ENCODE measurements at regions not wholly inside any gene's neighbourhood (a gene's known extent, or its start where the extent isn't known, plus 50 kb on each side); places are given as distances from the start of the nearest gene placed in this dataset.

DNA sequence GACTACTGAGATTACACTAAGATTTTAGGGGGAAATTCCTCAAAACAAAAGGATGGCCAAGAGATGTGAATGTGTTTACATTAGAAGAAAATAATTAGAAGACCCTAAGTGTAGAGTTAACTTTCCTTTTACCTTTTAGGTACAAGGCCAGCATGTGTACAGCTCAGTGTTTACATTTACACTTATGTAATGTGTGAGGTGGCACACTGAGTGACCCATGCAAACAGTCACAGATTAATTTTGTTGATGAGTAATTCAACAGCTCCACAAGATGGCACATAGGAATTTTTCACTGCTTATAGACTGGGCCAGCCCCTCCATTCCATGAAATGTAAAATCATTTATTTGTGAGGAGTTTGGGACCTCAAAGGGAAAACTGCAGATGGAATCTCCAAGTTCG, 90.1 kb upstream of the SLC12A2 start:
- Mint-ChIP-seq H3K27ac (no peak overlapping the region), H3K36me3 (peaks cover 11 to 46% of the 10 kb centered on the region in 2 donors), H3K4me1 (peaks cover 0 to 3% (median 0%) of the 10 kb centered on the region in 4 donors), H3K4me3 (no peak overlapping the region), H3K9me3 (peaks cover 0 to 8% (median 4%) of the 10 kb centered on the region in 8 donors), H3K27me3 (no peaks in the 10 kb centered on the region)
- DNase-seq = no peak
- no peaks in the 10 kb centered on the region for H3K4me1 ChIP-seq (ENCODE audit: insufficient read depth, low read length)
- H3K27me3 ChIP-seq (ENCODE audit: insufficient read depth, low read length) = no peaks in the 10 kb centered on the region
- no peaks in the 10 kb centered on the region for H3K9me3 ChIP-seq (ENCODE audit: control insufficient read depth in 1 of 2, low read length in 2 of 2)
- H3K4me3 ChIP-seq (ENCODE audit: low read length in 2 of 2) = no peak overlapping the region
- no peaks in the 10 kb centered on the region for H3K36me3 ChIP-seq (ENCODE audit: insufficient read depth, low read length)
- ChIA-PET POLR2A (ENCODE audit: partially characterized antibody) (no interaction called here), CTCF (ENCODE audit: partially characterized antibody) (no interaction called here)
- intact Hi-C loops (cut with micrococcal nuclease) = no loop called here
- no peak overlapping the region for H3K27ac ChIP-seq (ENCODE audit: low read depth, low read length)

DNA sequence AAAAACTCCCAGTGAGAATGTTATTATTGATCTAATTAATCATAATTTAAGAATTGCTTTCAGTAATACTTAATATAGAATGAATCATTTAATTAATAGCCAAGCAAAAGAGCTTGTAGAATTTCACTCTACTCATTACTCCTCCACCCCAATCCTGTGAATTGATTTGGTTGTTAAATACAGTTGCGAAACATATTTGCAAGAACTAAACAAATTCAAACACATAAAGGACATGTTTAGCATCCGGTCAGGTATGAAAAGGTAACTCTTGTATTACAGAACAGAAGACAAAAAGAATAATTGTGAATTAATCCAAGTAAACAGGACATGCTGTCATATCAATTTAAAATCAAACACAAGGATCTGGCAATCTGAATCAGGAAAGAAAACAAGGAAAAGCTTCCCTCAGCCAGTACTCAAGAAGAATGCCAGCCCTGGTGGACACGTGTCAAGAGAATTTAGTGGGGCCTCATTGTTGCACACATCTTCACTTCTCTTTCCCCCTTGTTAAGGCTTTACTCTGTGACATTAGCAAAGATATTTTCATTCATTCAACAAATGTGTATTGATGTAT, 89.4 kb upstream of the SLC12A2 start:
- Mint-ChIP-seq H3K4me3 (no peak overlapping the region), H3K27me3 (no peaks in the 10 kb centered on the region), H3K27ac (peak overlapping the region in 1 of 7 donors; percentile 19), H3K9me3 (peaks cover 0 to 8% (median 4%) of the 10 kb centered on the region in 8 donors), H3K36me3 (peaks cover 11 to 48% of the 10 kb centered on the region in 2 donors), H3K4me1 (no peaks in the 10 kb centered on the region)
- POLR2A ChIA-PET (ENCODE audit: partially characterized antibody) = no interaction called here
- Histone ChIP-seq H3K27ac (ENCODE audit: low read depth, low read length) (no peak overlapping the region), H3K4me3 (ENCODE audit: low read length in 2 of 2) (no peak overlapping the region), H3K36me3 (ENCODE audit: insufficient read depth, low read length) (no peaks in the 10 kb centered on the region), H3K9me3 (ENCODE audit: control insufficient read depth in 1 of 2, low read length in 2 of 2) (no peaks in the 10 kb centered on the region), H3K27me3 (ENCODE audit: insufficient read depth, low read length) (no peaks in the 10 kb centered on the region), H3K4me1 (ENCODE audit: insufficient read depth, low read length) (no peaks in the 10 kb centered on the region)
- no peak for DNase-seq
- intact Hi-C loops (cut with micrococcal nuclease) = no loop called here
- CTCF ChIA-PET (ENCODE audit: partially characterized antibody) = no interaction called here

DNA sequence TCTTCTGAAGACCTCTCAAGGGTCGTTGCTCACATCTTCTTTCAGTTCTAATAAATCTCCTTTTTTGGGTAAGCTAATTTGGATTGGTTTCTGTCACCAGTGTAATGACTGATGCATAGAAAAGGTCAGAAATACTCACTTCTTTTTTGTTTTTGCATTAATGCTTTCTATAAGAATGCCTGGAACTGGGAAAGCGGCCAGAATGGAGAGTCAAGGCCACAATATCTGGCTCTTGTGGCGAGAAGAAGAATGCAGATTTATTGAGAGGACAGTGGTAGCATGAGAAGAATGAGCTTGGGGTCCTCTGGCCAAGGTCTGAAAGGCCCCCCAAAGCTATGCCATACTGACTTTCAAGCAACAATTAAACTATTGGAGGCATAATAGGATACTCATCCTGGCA, 88.0 kb upstream of the SLC12A2 start:
- ChIA-PET POLR2A (ENCODE audit: partially characterized antibody) (no interaction called here), CTCF (ENCODE audit: partially characterized antibody) (no interaction called here)
- Mint-ChIP-seq H3K36me3 (peaks cover 11 to 48% of the 10 kb centered on the region in 2 donors), H3K9me3 (peaks cover 0 to 3% (median under 1%) of the 10 kb centered on the region in 8 donors), H3K4me1 (peaks cover 0 to 3% (median 0%) of the 10 kb centered on the region in 4 donors), H3K27ac (no peak overlapping the region), H3K4me3 (no peak overlapping the region), H3K27me3 (no peaks in the 10 kb centered on the region)
- H3K27ac ChIP-seq (ENCODE audit: low read depth, low read length) = no peak overlapping the region
- no peaks in the 10 kb centered on the region for H3K27me3 ChIP-seq (ENCODE audit: insufficient read depth, low read length)
- intact Hi-C loops (cut with micrococcal nuclease) = no loop called here
- no peaks in the 10 kb centered on the region for H3K4me1 ChIP-seq (ENCODE audit: insufficient read depth, low read length)
- DNase-seq = no peak
- H3K9me3 ChIP-seq (ENCODE audit: control insufficient read depth in 1 of 2, low read length in 2 of 2) = no peaks in the 10 kb centered on the region
- H3K4me3 ChIP-seq (ENCODE audit: low read length in 2 of 2) = no peak overlapping the region
- no peaks in the 10 kb centered on the region for H3K36me3 ChIP-seq (ENCODE audit: insufficient read depth, low read length)

DNA sequence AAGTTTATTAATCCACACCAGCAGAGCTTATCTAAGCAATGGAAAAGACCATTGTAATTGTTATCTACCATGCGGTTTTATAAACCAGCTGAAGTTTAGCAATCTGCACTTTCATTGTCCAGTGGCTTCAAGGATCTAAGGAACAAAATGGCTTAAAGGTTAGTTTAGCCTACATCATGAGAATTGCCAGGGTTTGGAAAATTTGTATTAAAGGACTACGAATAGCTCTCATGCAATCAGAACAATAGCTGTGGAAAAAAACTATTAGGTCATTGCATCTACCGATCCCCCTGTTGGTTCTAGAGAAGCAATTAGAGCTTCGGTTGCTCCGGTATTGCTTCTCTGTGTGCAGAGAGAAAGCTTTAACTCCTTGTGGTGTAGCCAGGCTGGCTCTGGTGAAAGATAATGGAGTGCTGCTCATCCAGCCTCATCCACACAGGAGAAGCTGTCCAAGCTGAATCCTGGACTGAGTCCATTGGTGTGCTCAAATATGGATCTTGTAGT, 86.3 kb upstream of the SLC12A2 start:
- CTCF ChIA-PET (ENCODE audit: partially characterized antibody) = no interaction called here

DNA sequence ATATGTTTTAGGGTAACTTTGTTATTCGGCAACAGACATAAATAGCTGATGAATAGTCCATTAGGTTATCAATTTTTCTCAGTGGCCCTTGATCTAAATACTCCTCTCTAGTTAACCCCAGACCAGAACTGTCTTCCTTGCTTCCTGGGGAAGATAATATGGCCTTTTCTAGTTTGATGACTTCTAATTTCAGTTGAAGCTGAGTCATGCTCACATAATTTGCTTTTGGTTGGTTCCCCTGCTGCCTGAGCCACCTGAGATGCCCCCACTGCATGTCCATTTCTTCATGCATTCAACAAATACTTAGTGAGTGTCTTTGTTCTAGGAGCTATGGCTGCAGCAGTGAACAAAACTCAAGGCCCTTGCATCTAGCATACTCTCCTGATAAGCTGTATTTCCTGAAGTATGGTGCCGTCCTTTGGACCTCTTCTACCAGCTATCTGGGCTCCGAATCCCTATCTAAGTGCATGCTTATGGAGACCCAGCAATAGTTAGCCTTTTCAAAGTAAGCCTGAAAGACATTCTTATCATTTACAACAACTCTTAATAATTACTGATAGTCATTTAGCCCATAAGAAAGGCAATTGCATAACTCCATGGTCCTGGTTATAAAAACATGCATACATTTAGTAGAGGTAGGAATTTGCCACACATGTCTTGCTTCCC, 84.5 kb upstream of the SLC12A2 start:
- Histone ChIP-seq H3K9me3 (ENCODE audit: control insufficient read depth in 1 of 2, low read length in 2 of 2) (no peaks in the 10 kb centered on the region), H3K27me3 (ENCODE audit: insufficient read depth, low read length) (no peaks in the 10 kb centered on the region), H3K36me3 (ENCODE audit: insufficient read depth, low read length) (no peaks in the 10 kb centered on the region), H3K27ac (ENCODE audit: low read depth, low read length) (no peak overlapping the region), H3K4me1 (ENCODE audit: insufficient read depth, low read length) (no peaks in the 10 kb centered on the region), H3K4me3 (ENCODE audit: low read length in 2 of 2) (no peak overlapping the region)
- DNase-seq = no peak
- no peaks in the 10 kb centered on the region for H3K27me3 Mint-ChIP-seq
- H3K9me3 Mint-ChIP-seq = no peaks in the 10 kb centered on the region
- no peak overlapping the region for H3K4me3 Mint-ChIP-seq
- CTCF ChIA-PET (ENCODE audit: partially characterized antibody) = interaction anchor here (0.7 kb wide), 1 partner anchor 12 kb away, joined by 3 read pairs; no protein-coding TSS in a partner anchor
- H3K27ac Mint-ChIP-seq = no peak overlapping the region
- POLR2A ChIA-PET (ENCODE audit: partially characterized antibody) = no interaction called here
- H3K4me1 Mint-ChIP-seq = peaks cover 0 to 3% (median 0%) of the 10 kb centered on the region in 4 donors
- peaks cover 5 to 39% of the 10 kb centered on the region in 2 donors for H3K36me3 Mint-ChIP-seq
- intact Hi-C loops (cut with micrococcal nuclease) = no loop called here

More for the DNA sequence above, 86.3 kb upstream of the SLC12A2 start:
- Histone ChIP-seq H3K4me3 (ENCODE audit: low read length in 2 of 2) (no peak overlapping the region), H3K36me3 (ENCODE audit: insufficient read depth, low read length) (no peaks in the 10 kb centered on the region), H3K4me1 (ENCODE audit: insufficient read depth, low read length) (no peaks in the 10 kb centered on the region), H3K27ac (ENCODE audit: low read depth, low read length) (no peak overlapping the region), H3K27me3 (ENCODE audit: insufficient read depth, low read length) (no peaks in the 10 kb centered on the region), H3K9me3 (ENCODE audit: control insufficient read depth in 1 of 2, low read length in 2 of 2) (no peaks in the 10 kb centered on the region)
- no peak for DNase-seq
- POLR2A ChIA-PET (ENCODE audit: partially characterized antibody) = no interaction called here
- H3K27ac Mint-ChIP-seq = no peak overlapping the region
- H3K36me3 Mint-ChIP-seq = peaks cover 8 to 37% of the 10 kb centered on the region in 2 donors
- no peak overlapping the region for H3K4me3 Mint-ChIP-seq
- intact Hi-C loops (cut with micrococcal nuclease) = no loop called here
- no peaks in the 10 kb centered on the region for H3K27me3 Mint-ChIP-seq
- peaks cover 0 to 3% (median 0%) of the 10 kb centered on the region in 8 donors for H3K9me3 Mint-ChIP-seq
- H3K4me1 Mint-ChIP-seq = peaks cover 0 to 3% (median 0%) of the 10 kb centered on the region in 4 donors

DNA sequence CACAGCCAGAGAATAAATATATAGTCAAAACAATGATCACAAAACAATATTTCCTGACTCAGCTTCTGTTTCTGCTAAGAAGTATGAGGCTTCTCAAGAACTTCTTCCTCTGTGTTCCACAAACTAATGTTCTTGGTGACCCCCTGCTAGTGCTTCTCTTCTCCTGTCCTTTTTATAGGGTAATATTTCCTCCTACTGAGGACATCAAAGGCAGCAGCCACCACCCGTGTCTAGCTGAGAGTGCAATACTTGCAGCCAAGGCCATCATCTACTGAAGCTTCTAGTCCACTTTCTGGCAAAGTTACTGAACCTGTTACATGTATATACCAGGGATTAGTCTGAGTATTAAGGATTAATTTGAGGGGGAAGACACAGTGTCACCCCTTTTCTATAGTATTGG, 83.7 kb upstream of the SLC12A2 start:
- Histone ChIP-seq H3K4me3 (ENCODE audit: low read length in 2 of 2) (no peak overlapping the region), H3K9me3 (ENCODE audit: control insufficient read depth in 1 of 2, low read length in 2 of 2) (no peaks in the 10 kb centered on the region), H3K27me3 (ENCODE audit: insufficient read depth, low read length) (no peaks in the 10 kb centered on the region), H3K36me3 (ENCODE audit: insufficient read depth, low read length) (no peaks in the 10 kb centered on the region), H3K4me1 (ENCODE audit: insufficient read depth, low read length) (no peaks in the 10 kb centered on the region), H3K27ac (ENCODE audit: low read depth, low read length) (no peak overlapping the region)
- POLR2A ChIA-PET (ENCODE audit: partially characterized antibody) = no interaction called here
- Mint-ChIP-seq H3K4me1 (peaks cover 0 to 3% (median 0%) of the 10 kb centered on the region in 4 donors), H3K9me3 (no peaks in the 10 kb centered on the region), H3K27ac (peak overlapping the region in 1 of 7 donors; percentile 5), H3K4me3 (no peak overlapping the region), H3K36me3 (peaks cover 8 to 37% of the 10 kb centered on the region in 2 donors), H3K27me3 (no peaks in the 10 kb centered on the region)
- DNase-seq = no peak
- CTCF ChIA-PET (ENCODE audit: partially characterized antibody) = no interaction called here
- intact Hi-C loops (cut with micrococcal nuclease) = no loop called here

DNA sequence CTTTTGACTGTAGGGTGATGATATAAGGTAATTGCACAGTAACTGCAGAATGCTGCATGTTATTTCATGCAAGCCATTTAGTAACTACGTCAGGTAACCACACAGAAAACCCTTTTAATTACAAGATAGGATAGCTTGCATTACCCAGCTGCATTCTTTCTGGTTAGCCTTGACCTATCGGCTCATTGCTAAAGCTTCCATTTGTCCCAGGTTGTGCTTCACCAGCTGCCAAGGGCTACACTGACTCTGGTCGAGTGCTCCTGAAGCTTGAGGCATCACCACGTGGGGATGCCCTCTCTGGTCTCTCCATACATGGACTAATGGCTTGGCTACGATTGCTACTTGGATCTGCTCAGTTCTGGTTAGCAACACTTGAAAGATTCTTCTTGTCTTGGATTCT, 81.1 kb upstream of the SLC12A2 start:
- Mint-ChIP-seq H3K4me1 (peaks cover 0 to 3% (median 0%) of the 10 kb centered on the region in 4 donors), H3K9me3 (peaks cover 0 to 1% (median 0%) of the 10 kb centered on the region in 8 donors), H3K27ac (no peak overlapping the region), H3K36me3 (peaks cover 5 to 16% of the 10 kb centered on the region in 2 donors), H3K27me3 (no peaks in the 10 kb centered on the region), H3K4me3 (no peak overlapping the region)
- H3K36me3 ChIP-seq (ENCODE audit: insufficient read depth, low read length) = no peaks in the 10 kb centered on the region
- no peak overlapping the region for H3K27ac ChIP-seq (ENCODE audit: low read depth, low read length)
- no peaks in the 10 kb centered on the region for H3K27me3 ChIP-seq (ENCODE audit: insufficient read depth, low read length)
- H3K4me3 ChIP-seq (ENCODE audit: low read length in 2 of 2) = no peak overlapping the region
- ChIA-PET CTCF (ENCODE audit: partially characterized antibody) (no interaction called here), POLR2A (ENCODE audit: partially characterized antibody) (no interaction called here)
- intact Hi-C loops (cut with micrococcal nuclease) = no loop called here
- no peaks in the 10 kb centered on the region for H3K4me1 ChIP-seq (ENCODE audit: insufficient read depth, low read length)
- H3K9me3 ChIP-seq (ENCODE audit: control insufficient read depth in 1 of 2, low read length in 2 of 2) = no peaks in the 10 kb centered on the region
- no peak for DNase-seq
